Caco-2 (cell line): ENCODE measurements at regions not wholly inside any gene's neighbourhood (a gene's known extent, or its start where the extent isn't known, plus 50 kb on each side); places are given as distances from the start of the nearest gene placed in this dataset.

Experiments
- BruUV-seq: library from RNA; stranded (reverse); fragments of 400-500 nt; replicated peaks from 2 replicates; lab custom pipeline; 2021; lab: Mats Ljungman, UMichigan
- CTCF ChIA-PET: fragments of 300-600 bp; sonication (Branson Sonifier 250); formaldehyde crosslinking; loops from one replicate; lab custom pipeline; 2022; ENCODE audit warnings: antibody characterized with exemption; lab: Charles Lee
- POLR2A ChIA-PET: fragments of 300-600 bp; sonication (Branson Sonifier 250); formaldehyde crosslinking; loops from one replicate; lab custom pipeline; 2022; ENCODE audit warnings: antibody characterized with exemption; lab: Charles Lee
- DNase-seq, 2 experiments: peaks; one replicate each; pipeline versions ENCODE4 v3.0.0 to v3.0.0-alpha.2; 2020 to 2022
- H3K27me3 ChIP-seq: replicated peaks from 2 replicates; pipeline ENCODE4 v1.6.0; 2011; ENCODE audit warnings: low read length; ENCODE audit not compliant: control insufficient read depth, insufficient read depth
- H3K36me3 ChIP-seq: 2 replicates; pipeline ENCODE4 v1.5.1; 2011; ENCODE audit warnings: low read length; ENCODE audit not compliant: control insufficient read depth, insufficient read depth
- H3K4me1 ChIP-seq: fragments of 250-450 bp; sonication (Bioruptor Pico); 2 replicates; pipeline ENCODE4 v1.5.1; 2020; ENCODE audit warnings: mild to moderate bottlenecking
- H3K4me3 ChIP-seq: 2 replicates; pipeline ENCODE4 v1.5.1; 2011; ENCODE audit warnings: low read depth, mild to moderate bottlenecking, control low read depth, low read length
- H3K9me3 ChIP-seq: fragments of 250-450 bp; sonication (Bioruptor Pico); 2 replicates; pipeline ENCODE4 v1.5.1; 2020; ENCODE audit warnings: mild to moderate bottlenecking, moderate library complexity
- H3K27ac Mint-ChIP-seq: one replicate; pipeline ENCODE4 v1.8.0; 2022; ENCODE audit warnings: mixed read lengths; ENCODE audit not compliant: unreplicated experiment
- H3K27me3 Mint-ChIP-seq: one replicate; pipeline ENCODE4 v1.8.0; 2022; ENCODE audit warnings: mixed read lengths; ENCODE audit not compliant: insufficient read depth, unreplicated experiment
- H3K36me3 Mint-ChIP-seq: one replicate; pipeline ENCODE4 v1.8.0; 2022; ENCODE audit warnings: mild to moderate bottlenecking, mixed read lengths; ENCODE audit not compliant: insufficient read depth, unreplicated experiment
- H3K4me1 Mint-ChIP-seq: one replicate; pipeline ENCODE4 v1.8.0; 2022; ENCODE audit warnings: low read depth, mixed read lengths; ENCODE audit not compliant: unreplicated experiment
- H3K4me3 Mint-ChIP-seq: one replicate; pipeline ENCODE4 v1.8.0; 2022; ENCODE audit warnings: mild to moderate bottlenecking, moderate library complexity, mixed read lengths; ENCODE audit not compliant: unreplicated experiment
- H3K9me3 Mint-ChIP-seq: one replicate; pipeline ENCODE4 v1.8.0; 2022; ENCODE audit warnings: mixed read lengths; ENCODE audit not compliant: unreplicated experiment
- intact Hi-C: fragments of 100-400 bp; cut with micrococcal nuclease; formaldehyde crosslinking; loops from one replicate; pipeline ENCODE4 v1.10.0; 2022; ENCODE audit not compliant: unreplicated experiment
- TF ChIP-seq, protein P1 (sequence below), 2 experiments: fragments of 200-600 bp in 1 of 2; IDR thresholded peaks; 1 replicate in 1 of 2; 2 replicates in 1 of 2; pipeline versions ENCODE4 v1.5.1 to v1.8.0; 2011 to 2022; ENCODE audit warnings: antibody characterized with exemption in 1 of 2, control low read depth in 1 of 2, inconsistent platforms in 1 of 2, low read depth in 1 of 2, low read length in 1 of 2, mild to moderate bottlenecking in 1 of 2, moderate library complexity in 1 of 2; ENCODE audit not compliant: insufficient read depth in 1 of 2, severe bottlenecking in 1 of 2, unreplicated experiment in 1 of 2

DNA sequence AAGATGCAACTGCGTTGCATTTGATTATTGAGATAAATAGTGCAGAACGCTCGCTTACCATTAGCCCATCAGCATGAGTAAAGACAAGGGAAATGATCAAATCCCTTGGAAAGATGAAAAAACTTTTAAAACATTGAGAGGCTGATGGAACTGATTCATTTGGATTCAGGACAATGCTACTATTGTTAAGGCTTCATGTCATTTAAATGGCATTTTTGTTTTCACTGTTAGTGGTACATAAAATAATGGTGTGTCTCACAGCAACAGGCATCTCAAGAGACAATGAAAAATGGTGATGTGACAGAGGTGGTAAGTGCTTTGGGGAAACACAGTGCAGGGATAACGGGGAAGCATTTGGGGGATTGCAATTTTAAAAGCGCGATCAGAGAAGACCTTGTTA, 159.7 kb upstream of the KCNG1 start:
- H3K4me1 Mint-ChIP-seq, result no peaks in the 10 kb centered on the region
- Histone ChIP-seq H3K9me3 (no peaks in the 10 kb centered on the region), H3K36me3 (no peaks in the 10 kb centered on the region), H3K4me1 (no peaks in the 10 kb centered on the region), H3K4me3 (no peak overlapping the region), H3K27me3 (peaks cover 1% of the 10 kb centered on the region; the same call in 1 of the 2 replicates)
- no TSS peak for BruUV-seq
- no peaks in the 10 kb centered on the region for H3K9me3 Mint-ChIP-seq
- H3K27me3 Mint-ChIP-seq, result peaks cover 35% of the 10 kb centered on the region
- POLR2A ChIA-PET, result no interaction called here
- no peak for DNase-seq
- CTCF ChIA-PET, result interaction anchor here (1.2 kb wide), 1 partner anchor 195 kb away, joined by 4 read pairs; no protein-coding TSS in a partner anchor
- H3K4me3 Mint-ChIP-seq, result no peak overlapping the region
- TF ChIP-seq, protein P1, sequence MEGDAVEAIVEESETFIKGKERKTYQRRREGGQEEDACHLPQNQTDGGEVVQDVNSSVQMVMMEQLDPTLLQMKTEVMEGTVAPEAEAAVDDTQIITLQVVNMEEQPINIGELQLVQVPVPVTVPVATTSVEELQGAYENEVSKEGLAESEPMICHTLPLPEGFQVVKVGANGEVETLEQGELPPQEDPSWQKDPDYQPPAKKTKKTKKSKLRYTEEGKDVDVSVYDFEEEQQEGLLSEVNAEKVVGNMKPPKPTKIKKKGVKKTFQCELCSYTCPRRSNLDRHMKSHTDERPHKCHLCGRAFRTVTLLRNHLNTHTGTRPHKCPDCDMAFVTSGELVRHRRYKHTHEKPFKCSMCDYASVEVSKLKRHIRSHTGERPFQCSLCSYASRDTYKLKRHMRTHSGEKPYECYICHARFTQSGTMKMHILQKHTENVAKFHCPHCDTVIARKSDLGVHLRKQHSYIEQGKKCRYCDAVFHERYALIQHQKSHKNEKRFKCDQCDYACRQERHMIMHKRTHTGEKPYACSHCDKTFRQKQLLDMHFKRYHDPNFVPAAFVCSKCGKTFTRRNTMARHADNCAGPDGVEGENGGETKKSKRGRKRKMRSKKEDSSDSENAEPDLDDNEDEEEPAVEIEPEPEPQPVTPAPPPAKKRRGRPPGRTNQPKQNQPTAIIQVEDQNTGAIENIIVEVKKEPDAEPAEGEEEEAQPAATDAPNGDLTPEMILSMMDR (IDR thresholded peaks at IDR 0.05; ENCODE audit: insufficient read depth in 1 of 2, low read depth in 1 of 2, low read length in 1 of 2, severe bottlenecking in 1 of 2, unreplicated experiment in 1 of 2), result no peak
- no peaks in the 10 kb centered on the region for H3K36me3 Mint-ChIP-seq
- no peak overlapping the region for H3K27ac Mint-ChIP-seq
- intact Hi-C loops, result no loop called here

DNA sequence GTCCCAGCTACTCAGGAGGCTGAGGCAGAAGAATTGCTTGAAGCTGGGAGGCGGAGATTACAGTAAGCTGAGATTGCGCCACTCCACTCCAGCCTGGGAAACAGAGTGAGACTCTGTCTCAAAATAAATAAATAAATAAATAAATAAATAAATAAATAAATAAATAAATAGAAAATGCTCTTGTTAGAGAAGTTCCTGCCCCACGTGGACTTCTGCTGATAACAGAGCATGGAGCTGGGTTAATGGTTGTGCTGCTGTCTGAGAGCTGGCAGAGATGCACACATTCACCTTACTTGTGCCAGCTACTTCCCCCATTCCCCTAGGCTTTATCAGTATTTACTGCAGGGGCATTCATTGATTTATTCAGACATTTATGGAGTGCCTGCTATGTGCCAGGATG, 155.2 kb upstream of the KCNG1 start:
- TF ChIP-seq, protein P1 (IDR thresholded peaks at IDR 0.05; ENCODE audit: insufficient read depth in 1 of 2, low read depth in 1 of 2, low read length in 1 of 2, severe bottlenecking in 1 of 2, unreplicated experiment in 1 of 2), result no peak

DNA sequence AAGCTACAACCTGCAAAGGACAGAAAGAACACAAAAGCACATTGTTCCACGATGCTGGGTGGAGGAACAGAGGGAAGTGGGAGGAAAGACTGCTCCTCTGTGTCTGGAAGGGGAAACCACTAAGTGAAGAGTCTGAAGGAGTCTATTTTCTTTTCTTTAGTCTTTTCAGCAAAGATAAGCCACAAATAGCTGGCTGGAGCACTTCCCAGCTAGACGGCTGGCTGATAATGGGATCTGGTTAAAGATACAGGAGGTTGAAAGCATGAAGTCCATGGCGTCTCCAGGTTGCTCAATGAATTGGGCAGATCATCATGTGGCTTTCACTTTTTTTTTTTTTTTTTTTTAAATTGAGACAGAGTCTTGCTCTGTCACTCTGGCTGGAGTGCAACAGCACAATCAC, 154.0 kb upstream of the KCNG1 start:
- H3K4me3 ChIP-seq, result no peak overlapping the region
- BruUV-seq, result no TSS peak
- H3K36me3 ChIP-seq, result no peaks in the 10 kb centered on the region
- H3K27ac Mint-ChIP-seq, result no peak overlapping the region
- no peak overlapping the region for H3K4me3 Mint-ChIP-seq
- TF ChIP-seq, protein P1 (IDR thresholded peaks at IDR 0.05; ENCODE audit: insufficient read depth in 1 of 2, low read depth in 1 of 2, low read length in 1 of 2, severe bottlenecking in 1 of 2, unreplicated experiment in 1 of 2), result no peak
- peaks cover 29% of the 10 kb centered on the region for H3K27me3 Mint-ChIP-seq
- no peaks in the 10 kb centered on the region for H3K9me3 Mint-ChIP-seq
- ChIA-PET CTCF (interaction anchor here (1.9 kb wide), 1 partner anchor 120 kb away, joined by 5 read pairs; no protein-coding TSS in a partner anchor), POLR2A (no interaction called here)
- no peaks in the 10 kb centered on the region for H3K4me1 Mint-ChIP-seq
- H3K36me3 Mint-ChIP-seq, result no peaks in the 10 kb centered on the region
- intact Hi-C loops, result no loop called here
- no peaks in the 10 kb centered on the region for H3K4me1 ChIP-seq
- H3K9me3 ChIP-seq, result no peaks in the 10 kb centered on the region
- peaks cover 1% of the 10 kb centered on the region; the same call in 1 of the 2 replicates for H3K27me3 ChIP-seq
- DNase-seq, result peak in 1 of 2 experiments; percentile 26

More for the DNA sequence above, 155.2 kb upstream of the KCNG1 start:
- intact Hi-C loops, result no loop called here
- Mint-ChIP-seq H3K36me3 (no peaks in the 10 kb centered on the region), H3K27ac (no peak overlapping the region), H3K9me3 (no peaks in the 10 kb centered on the region), H3K4me3 (no peak overlapping the region), H3K4me1 (no peaks in the 10 kb centered on the region), H3K27me3 (peaks cover 36% of the 10 kb centered on the region)
- Histone ChIP-seq H3K9me3 (no peaks in the 10 kb centered on the region), H3K4me1 (no peaks in the 10 kb centered on the region), H3K36me3 (no peaks in the 10 kb centered on the region), H3K27me3 (peaks cover 1% of the 10 kb centered on the region; the same call in 1 of the 2 replicates), H3K4me3 (no peak overlapping the region)
- BruUV-seq, result no TSS peak
- POLR2A ChIA-PET, result no interaction called here
- CTCF ChIA-PET, result interaction anchor here (1.3 to 1.9 kb wide), 2 partner anchors 119 to 190 kb away, joined by 4 to 5 read pairs; no protein-coding TSS in a partner anchor
- no peak for DNase-seq
